Ectodermal cell (in vitro differentiated cells): ENCODE measurements at regions not wholly inside any gene's neighbourhood (a gene's known extent, or its start where the extent isn't known, plus 50 kb on each side); places are given as distances from the start of the nearest gene placed in this dataset.

Source experiments
- H3K27ac ChIP-seq: 2 replicates; pipeline ENCODE4 v1.7.0; 2013; ENCODE audit warnings: mild to moderate bottlenecking, low read depth, low read length; ENCODE audit not compliant: insufficient read depth, poor library complexity, severe bottlenecking
- H3K27me3 ChIP-seq: 2 replicates; pipeline ENCODE4 v1.7.0; 2013; ENCODE audit warnings: mild to moderate bottlenecking, low read length; ENCODE audit not compliant: insufficient read depth, control insufficient read depth, poor library complexity, severe bottlenecking
- H3K36me3 ChIP-seq: one replicate; pipeline ENCODE4 v1.7.0; 2013; ENCODE audit warnings: low read length; ENCODE audit not compliant: control insufficient read depth, insufficient read depth
- H3K4me1 ChIP-seq: one replicate; pipeline ENCODE4 v1.7.0; 2013; ENCODE audit warnings: low read length; ENCODE audit not compliant: control insufficient read depth, insufficient read depth
- H3K4me3 ChIP-seq: 2 replicates; pipeline ENCODE4 v1.7.0; 2013; ENCODE audit warnings: low read depth, low read length, control low read depth; ENCODE audit not compliant: insufficient read depth
- H3K9me3 ChIP-seq: 2 replicates; pipeline ENCODE4 v1.7.0; 2013; ENCODE audit warnings: mild to moderate bottlenecking, low read length, moderate library complexity; ENCODE audit not compliant: control insufficient read depth
- WGBS, 2 experiments: methylation state at CpG; one replicate each; pipeline ENCODE4 v1.1.7; 2013; ENCODE audit warnings: missing lambda C conversion rate in 2 of 2; 5-methylcytosine and 5-hydroxymethylcytosine counted together

- WGBS, 2 experiments, result 15 to 26% methylated on average over 2 of the region's 3 CpGs
- H3K4me1 ChIP-seq, result peaks cover 17% of the 10 kb centered on the region
These were observed 107.4 kb downstream of the TFAP2A start for GRCh38 chr6:10307476-10307875.

GRCh38 chr6:10307028-10307427 lies 107.8 kb downstream of the TFAP2A start:
- Histone ChIP-seq H3K4me3 (no peak overlapping the region), H3K27me3 (no peaks in the 10 kb centered on the region), H3K27ac (no peak overlapping the region), H3K9me3 (no peaks in the 10 kb centered on the region), H3K36me3 (no peaks in the 10 kb centered on the region), H3K4me1 (peaks cover 17% of the 10 kb centered on the region)
- 90 to 96% methylated on average over 3 to 7 of the region's 7 CpGs for WGBS, 2 experiments

More at GRCh38 chr6:10307476-10307875, 107.4 kb downstream of the TFAP2A start:
- Histone ChIP-seq H3K27me3 (no peaks in the 10 kb centered on the region), H3K27ac (no peak overlapping the region), H3K9me3 (no peaks in the 10 kb centered on the region), H3K4me3 (no peak overlapping the region), H3K36me3 (no peaks in the 10 kb centered on the region)

- Histone ChIP-seq H3K36me3 (no peaks in the 10 kb centered on the region), H3K27ac (no peak overlapping the region), H3K4me3 (no peak overlapping the region), H3K4me1 (peaks cover 16% of the 10 kb centered on the region), H3K9me3 (no peaks in the 10 kb centered on the region), H3K27me3 (no peaks in the 10 kb centered on the region)
- WGBS, 2 experiments, result 94 to 95% methylated on average over 7 of the region's 7 CpGs
These were observed 109.0 kb downstream of the TFAP2A start for GRCh38 chr6:10305790-10306415.

- H3K27ac ChIP-seq, result no peak overlapping the region
- 90 to 92% methylated on average over 6 of the region's 7 CpGs for WGBS, 2 experiments
- H3K4me1 ChIP-seq, result no peaks in the 10 kb centered on the region
These were observed 111.0 kb downstream of the TFAP2A start for GRCh38 chr6:10303608-10304506.

GRCh38 chr6:10302566-10303235 lies 112.2 kb downstream of the TFAP2A start:
- H3K27ac ChIP-seq, result no peak overlapping the region
- 96 to 100% methylated on average over 1 to 5 of the region's 6 CpGs for WGBS, 2 experiments

More at GRCh38 chr6:10303608-10304506, 111.0 kb downstream of the TFAP2A start:
- Histone ChIP-seq H3K4me3 (no peak overlapping the region), H3K27me3 (no peaks in the 10 kb centered on the region), H3K36me3 (no peaks in the 10 kb centered on the region), H3K9me3 (no peaks in the 10 kb centered on the region)

GRCh38 chr6:10300071-10300470 lies 114.8 kb downstream of the TFAP2A start:
- Histone ChIP-seq H3K36me3 (no peaks in the 10 kb centered on the region), H3K27ac (no peak overlapping the region), H3K9me3 (no peaks in the 10 kb centered on the region), H3K4me1 (no peaks in the 10 kb centered on the region), H3K27me3 (no peaks in the 10 kb centered on the region), H3K4me3 (no peak overlapping the region)
- 89 to 94% methylated on average over 2 of the region's 2 CpGs for WGBS, 2 experiments

More at GRCh38 chr6:10302566-10303235, 112.2 kb downstream of the TFAP2A start:
- Histone ChIP-seq H3K27me3 (no peaks in the 10 kb centered on the region), H3K9me3 (no peaks in the 10 kb centered on the region), H3K36me3 (no peaks in the 10 kb centered on the region), H3K4me3 (no peak overlapping the region), H3K4me1 (no peaks in the 10 kb centered on the region)

GRCh38 chr6:10297832-10298231 lies 117.0 kb downstream of the TFAP2A start:
- WGBS, 2 experiments, result 92% methylated on average over 4 of the region's 4 CpGs

GRCh38 chr6:10278746-10279145 lies 136.1 kb downstream of the TFAP2A start:
- Histone ChIP-seq H3K27me3 (no peaks in the 10 kb centered on the region), H3K36me3 (no peaks in the 10 kb centered on the region), H3K4me3 (no peak overlapping the region), H3K4me1 (no peaks in the 10 kb centered on the region), H3K9me3 (no peaks in the 10 kb centered on the region), H3K27ac (no peak overlapping the region)

More at GRCh38 chr6:10297832-10298231, 117.0 kb downstream of the TFAP2A start:
- Histone ChIP-seq H3K4me3 (no peak overlapping the region), H3K27me3 (no peaks in the 10 kb centered on the region), H3K27ac (no peak overlapping the region), H3K36me3 (no peaks in the 10 kb centered on the region), H3K9me3 (no peaks in the 10 kb centered on the region), H3K4me1 (no peaks in the 10 kb centered on the region)

GRCh38 chr6:10276660-10277287 lies 138.1 kb downstream of the TFAP2A start:
- Histone ChIP-seq H3K27me3 (no peaks in the 10 kb centered on the region), H3K9me3 (no peaks in the 10 kb centered on the region), H3K27ac (no peak overlapping the region), H3K4me3 (no peak overlapping the region), H3K4me1 (no peaks in the 10 kb centered on the region), H3K36me3 (no peaks in the 10 kb centered on the region)
- WGBS, 2 experiments, result 75 to 80% methylated on average over 3 of the region's 3 CpGs
